GM12878 (cell line): ENCODE measurements at regions not wholly inside any gene's neighbourhood (a gene's known extent, or its start where the extent isn't known, plus 50 kb on each side); places are given as distances from the start of the nearest gene placed in this dataset.

Source experiments
- ATAC-seq: fragments of 200-7000 bp; cut with Tn5 transposase; 3 replicates; pipeline ENCODE4 v1.9.1; 2020; ENCODE audit warnings: mild to moderate bottlenecking, moderate library complexity
- BruUV-seq: library from RNA; stranded (reverse); fragments of 400-500 nt; replicated peaks from 2 replicates; lab custom pipeline; 2021; lab: Mats Ljungman, UMichigan
- CTCF ChIA-PET: fragments of 300-600 bp; sonication (Branson Sonifier 250); formaldehyde crosslinking; extraction: SDS; loops from one replicate; lab custom pipeline; 2021; ENCODE audit warnings: inconsistent platforms; lab: Yijun Ruan, JAX
- POLR2A ChIA-PET: fragments of 350-600 bp; formaldehyde crosslinking; extraction: SDS; loops from one replicate; lab custom pipeline; 2021; ENCODE audit warnings: inconsistent platforms; lab: Charles Lee
- RAD21 ChIA-PET: fragments of 300-600 bp; sonication (Branson Sonifier 250); formaldehyde crosslinking; loops from one replicate; lab custom pipeline; 2023; ENCODE audit warnings: antibody characterized with exemption; ENCODE audit not compliant: unreplicated experiment; lab: Charles Lee
- SMC1A ChIA-PET: fragments of 300-600 bp; sonication (Branson Sonifier 250); formaldehyde crosslinking; loops from one replicate; lab custom pipeline; 2023; ENCODE audit not compliant: unreplicated experiment, uncharacterized antibody; lab: Charles Lee
- DNase-seq: peaks from one replicate; pipeline ENCODE4 v3.0.0-alpha.2; 2011; ENCODE audit warnings: low read depth, low spot score
- FAIRE-seq: peaks from 3 replicates; lab custom pipeline; 2011; peaks lifted over from hg19 to GRCh38; lab: Jason Lieb, UNC
- H2AFZ ChIP-seq: 2 replicates; pipeline ENCODE4 v1.6.0; 2011; ENCODE audit warnings: low read depth, low read length, control low read depth; ENCODE audit not compliant: control insufficient read depth
- H3K27ac ChIP-seq: 2 replicates; pipeline ENCODE4 v1.5.1; 2011; ENCODE audit warnings: control low read depth; ENCODE audit not compliant: control insufficient read depth, insufficient read depth
- H3K27me3 ChIP-seq, 2 experiments: replicated peaks in 1 of 2; 2 replicates each; pipeline versions ENCODE4 v1.6.0 to v1.6.1; 2011; ENCODE audit warnings: low read length in 1 of 2; ENCODE audit not compliant: control insufficient read depth in 2 of 2, insufficient read depth in 2 of 2
- H3K36me3 ChIP-seq, 2 experiments: 2 replicates each; pipeline ENCODE4 v1.5.1; 2011; ENCODE audit warnings: low read length in 1 of 2; ENCODE audit not compliant: control insufficient read depth in 2 of 2, insufficient read depth in 2 of 2
- H3K4me1 ChIP-seq: 2 replicates; pipeline ENCODE4 v1.6.1; 2011; ENCODE audit warnings: mild to moderate bottlenecking, low read length, moderate library complexity, mixed read lengths; ENCODE audit not compliant: control insufficient read depth, insufficient read depth
- H3K4me2 ChIP-seq: 2 replicates; pipeline ENCODE4 v1.6.0; 2011; ENCODE audit warnings: control low read depth; ENCODE audit not compliant: control insufficient read depth, insufficient read depth
- H3K4me3 ChIP-seq: fragments of 200-600 bp; sonication (generic); 2 replicates; pipeline ENCODE4 v1.5.1; 2016
- H3K79me2 ChIP-seq: 2 replicates; pipeline ENCODE4 v1.6.0; 2011; ENCODE audit warnings: low read length; ENCODE audit not compliant: control insufficient read depth, insufficient read depth
- H3K9ac ChIP-seq: 2 replicates; pipeline ENCODE4 v1.8.0; 2011; ENCODE audit warnings: low read length, control low read depth, mixed read lengths; ENCODE audit not compliant: control insufficient read depth, insufficient read depth
- H3K9me3 ChIP-seq: replicated peaks from 3 replicates; pipeline ENCODE4 v1.5.1; 2011; ENCODE audit warnings: mild to moderate bottlenecking, low read length; ENCODE audit not compliant: control insufficient read depth, insufficient read depth
- H4K20me1 ChIP-seq: 2 replicates; pipeline ENCODE4 v1.6.0; 2011; ENCODE audit not compliant: control insufficient read depth, insufficient read depth
- CBFB ChIP-seq: IDR thresholded peaks from 2 replicates; pipeline ENCODE4 v1.6.1; 2016; ENCODE audit warnings: antibody characterized with exemption, low read depth
- CBX3 ChIP-seq: fragments of 200-600 bp; sonication (generic); IDR thresholded peaks from 2 replicates; pipeline ENCODE4 v1.6.1; 2016; ENCODE audit warnings: low read depth, borderline replicate concordance
- CHD4 ChIP-seq: fragments of 200-600 bp; sonication (generic); IDR thresholded peaks from 2 replicates; pipeline ENCODE4 v1.6.1; 2016; ENCODE audit warnings: mild to moderate bottlenecking
- ETV6 ChIP-seq, 2 experiments: fragments of 450-650 bp in 1 of 2; IDR thresholded peaks in 1 of 2; conservative IDR thresholded peaks in 1 of 2; 2 replicates each; pipeline ENCODE4 v1.6.1; 2014; ENCODE audit warnings: antibody characterized with exemption in 1 of 2, borderline replicate concordance in 1 of 2, low read depth in 1 of 2, mild to moderate bottlenecking in 1 of 2, moderate library complexity in 1 of 2
- EZH2 ChIP-seq: IDR thresholded peaks from 2 replicates; pipeline ENCODE4 v1.6.1; 2012; ENCODE audit warnings: low read depth, mild to moderate bottlenecking, control low read depth, inconsistent platforms, low read length, borderline replicate concordance; ENCODE audit not compliant: control insufficient read depth
- MXI1 ChIP-seq: fragments of 150-350 bp; IDR thresholded peaks from 2 replicates; pipeline ENCODE4 v1.6.1; 2011; ENCODE audit warnings: low read depth, mild to moderate bottlenecking, inconsistent platforms, low read length, improper control_type of control experiment
- NFXL1 ChIP-seq: fragments of 450-650 bp; IDR thresholded peaks from 2 replicates; pipeline ENCODE4 v1.6.1; 2017; ENCODE audit warnings: antibody characterized with exemption, mild to moderate bottlenecking, borderline replicate concordance
- NFYB ChIP-seq: IDR thresholded peaks from 2 replicates; pipeline ENCODE4 v1.6.1; 2011; ENCODE audit warnings: low read depth, mild to moderate bottlenecking, low read length, improper control_type of control experiment, moderate library complexity; ENCODE audit not compliant: insufficient read depth
- NRF1 ChIP-seq: conservative IDR thresholded peaks from 2 replicates; pipeline ENCODE4 v1.6.1; 2011; ENCODE audit warnings: mild to moderate bottlenecking, low read depth, low read length, improper control_type of control experiment
- RAD21 ChIP-seq: IDR thresholded peaks from 2 replicates; pipeline ENCODE4 v1.6.1; 2011; ENCODE audit warnings: mild to moderate bottlenecking, low read depth, low read length, moderate library complexity; ENCODE audit not compliant: insufficient read depth
- RUNX3 ChIP-seq: IDR thresholded peaks from 2 replicates; pipeline ENCODE4 v1.6.1; 2012; ENCODE audit warnings: low read length, inconsistent platforms
- SREBF1 ChIP-seq: IDR thresholded peaks from 2 replicates; pipeline ENCODE4 v1.6.1; 2012; ENCODE audit warnings: mild to moderate bottlenecking, low read length
- SRF ChIP-seq, 2 experiments: IDR thresholded peaks; 2 replicates each; pipeline ENCODE4 v1.6.1; 2011; ENCODE audit warnings: low read depth in 2 of 2, low read length in 2 of 2, mild to moderate bottlenecking in 1 of 2, moderate library complexity in 1 of 2
- STAT3 ChIP-seq: IDR thresholded peaks from 2 replicates; pipeline ENCODE4 v1.6.1; 2011; ENCODE audit warnings: low read depth, low read length, improper control_type of control experiment
- WGBS: methylation state at CpG from one replicate; pipeline ENCODE4 v1.1.6; 2016; ENCODE audit warnings: low lambda C conversion rate; ENCODE audit not compliant: insufficient replicate concordance, insufficient coverage; ENCODE audit errors: missing lambda C conversion rate; 5-methylcytosine and 5-hydroxymethylcytosine counted together
- in situ Hi-C: fragments of 300-500 bp; cut with MboI; formaldehyde crosslinking; loops from 9 replicates; pipeline ENCODE4 v1.14.3; 2018; ENCODE audit warnings: mixed read lengths
- intact Hi-C: fragments of 100-400 bp; cut with micrococcal nuclease; formaldehyde crosslinking; loops from one replicate; pipeline ENCODE4 v1.14.2; 2022; ENCODE audit not compliant: unreplicated experiment
- TF ChIP-seq, protein P1 (sequence below): fragments of 450-650 bp; IDR thresholded peaks from 2 replicates; pipeline ENCODE4 v1.6.1; 2017; ENCODE audit warnings: mild to moderate bottlenecking, moderate library complexity
- TF ChIP-seq, protein P2 (sequence below): IDR thresholded peaks from 2 replicates; pipeline ENCODE4 v1.6.1; 2011; ENCODE audit warnings: borderline replicate concordance, low read depth, mild to moderate bottlenecking, moderate library complexity, low read length; ENCODE audit not compliant: insufficient read depth, poor library complexity, severe bottlenecking
- TF ChIP-seq, protein P3 (sequence below), 3 experiments: IDR thresholded peaks in 2 of 3; conservative IDR thresholded peaks in 1 of 3; 2 replicates each; pipeline ENCODE4 v1.5.1; 2011; ENCODE audit warnings: low read depth in 3 of 3, low read length in 3 of 3, mild to moderate bottlenecking in 3 of 3, control low read depth in 2 of 3, moderate library complexity in 2 of 3, inconsistent platforms in 1 of 3, mixed read lengths in 1 of 3; ENCODE audit not compliant: control insufficient read depth in 2 of 3, insufficient read depth in 1 of 3; ENCODE audit errors: extremely low read depth in 1 of 3

DNA sequence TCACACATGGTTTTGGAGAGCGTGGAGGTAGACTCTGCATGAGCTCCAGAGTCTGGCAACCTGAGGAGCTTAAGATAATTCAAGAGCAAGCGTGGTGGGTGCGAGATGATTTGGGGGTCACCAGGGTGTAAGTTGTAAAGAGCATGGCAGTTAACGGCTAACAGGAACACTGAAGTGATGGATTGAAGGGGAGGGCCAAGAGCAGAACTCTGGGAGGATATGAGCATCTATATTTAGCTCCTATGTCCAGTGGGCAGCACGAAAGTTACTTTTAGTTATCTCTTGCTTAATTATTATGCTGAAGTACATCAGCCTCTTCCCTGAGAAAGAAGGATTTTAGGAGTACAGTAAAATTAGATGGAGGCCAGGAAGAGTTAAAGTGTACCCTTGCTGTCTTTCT lies 231.9 kb upstream of the HAND2 start (continued):
- TF ChIP-seq, protein P1, sequence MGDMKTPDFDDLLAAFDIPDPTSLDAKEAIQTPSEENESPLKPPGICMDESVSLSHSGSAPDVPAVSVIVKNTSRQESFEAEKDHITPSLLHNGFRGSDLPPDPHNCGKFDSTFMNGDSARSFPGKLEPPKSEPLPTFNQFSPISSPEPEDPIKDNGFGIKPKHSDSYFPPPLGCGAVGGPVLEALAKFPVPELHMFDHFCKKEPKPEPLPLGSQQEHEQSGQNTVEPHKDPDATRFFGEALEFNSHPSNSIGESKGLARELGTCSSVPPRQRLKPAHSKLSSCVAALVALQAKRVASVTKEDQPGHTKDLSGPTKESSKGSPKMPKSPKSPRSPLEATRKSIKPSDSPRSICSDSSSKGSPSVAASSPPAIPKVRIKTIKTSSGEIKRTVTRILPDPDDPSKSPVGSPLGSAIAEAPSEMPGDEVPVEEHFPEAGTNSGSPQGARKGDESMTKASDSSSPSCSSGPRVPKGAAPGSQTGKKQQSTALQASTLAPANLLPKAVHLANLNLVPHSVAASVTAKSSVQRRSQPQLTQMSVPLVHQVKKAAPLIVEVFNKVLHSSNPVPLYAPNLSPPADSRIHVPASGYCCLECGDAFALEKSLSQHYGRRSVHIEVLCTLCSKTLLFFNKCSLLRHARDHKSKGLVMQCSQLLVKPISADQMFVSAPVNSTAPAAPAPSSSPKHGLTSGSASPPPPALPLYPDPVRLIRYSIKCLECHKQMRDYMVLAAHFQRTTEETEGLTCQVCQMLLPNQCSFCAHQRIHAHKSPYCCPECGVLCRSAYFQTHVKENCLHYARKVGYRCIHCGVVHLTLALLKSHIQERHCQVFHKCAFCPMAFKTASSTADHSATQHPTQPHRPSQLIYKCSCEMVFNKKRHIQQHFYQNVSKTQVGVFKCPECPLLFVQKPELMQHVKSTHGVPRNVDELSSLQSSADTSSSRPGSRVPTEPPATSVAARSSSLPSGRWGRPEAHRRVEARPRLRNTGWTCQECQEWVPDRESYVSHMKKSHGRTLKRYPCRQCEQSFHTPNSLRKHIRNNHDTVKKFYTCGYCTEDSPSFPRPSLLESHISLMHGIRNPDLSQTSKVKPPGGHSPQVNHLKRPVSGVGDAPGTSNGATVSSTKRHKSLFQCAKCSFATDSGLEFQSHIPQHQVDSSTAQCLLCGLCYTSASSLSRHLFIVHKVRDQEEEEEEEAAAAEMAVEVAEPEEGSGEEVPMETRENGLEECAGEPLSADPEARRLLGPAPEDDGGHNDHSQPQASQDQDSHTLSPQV = no peak
- TF ChIP-seq RUNX3 = no peak
- no peak for TF ChIP-seq RAD21
- no peak for TF ChIP-seq CBX3

DNA sequence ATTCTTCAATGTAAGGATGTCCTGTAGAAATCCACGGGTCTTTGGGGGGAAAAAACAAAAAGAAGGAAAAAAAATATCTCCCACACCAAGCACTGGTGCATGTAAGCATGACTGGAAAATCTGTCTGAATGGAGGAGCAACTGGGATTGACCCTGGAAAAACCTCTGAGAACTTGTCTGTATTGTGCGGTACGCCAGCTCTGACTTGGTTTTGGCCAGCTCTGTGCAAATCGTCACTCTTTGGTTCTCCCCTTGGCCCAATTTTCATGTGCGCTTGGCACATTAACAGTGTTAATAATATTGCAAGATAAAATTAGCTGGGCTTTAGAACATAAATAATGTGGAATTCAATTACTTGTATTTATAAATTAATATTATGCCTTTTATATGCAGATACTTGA lies 231.2 kb upstream of the HAND2 start:
- Histone ChIP-seq H3K9ac (no peak overlapping the region), H3K79me2 (no peaks in the 10 kb centered on the region), H3K27ac (no peak overlapping the region), H4K20me1 (no peaks in the 10 kb centered on the region), H3K36me3 (no peaks in the 10 kb centered on the region), H3K27me3 (no peaks in the 10 kb centered on the region), H3K9me3 (no peaks in the 10 kb centered on the region), H3K4me3 (no peak overlapping the region), H2AFZ (no peak overlapping the region), H3K4me1 (no peaks in the 10 kb centered on the region), H3K4me2 (no peak overlapping the region)
- SMC1A ChIA-PET = no interaction called here
- RAD21 ChIA-PET = no interaction called here
- in situ Hi-C loops = no loop called here
- FAIRE-seq (no peak), ATAC-seq (no peak), DNase-seq (no peak)
- POLR2A ChIA-PET = no interaction called here
- CTCF ChIA-PET = interaction anchor here (1.5 kb wide), 1 partner anchor 9 kb away, joined by 7 read pairs; no protein-coding TSS in a partner anchor
- 74% methylated on average over 5 of the region's 5 CpGs for WGBS
- intact Hi-C loops = no loop called here
- no TSS peak for BruUV-seq
- TF ChIP-seq NRF1 (no peak), MXI1 (no peak), STAT3 (no peak), ETV6 (conservative IDR thresholded peaks at IDR 0.05 in 1 of 2, IDR thresholded peaks at IDR 0.05 in 1 of 2; ENCODE audit: borderline replicate concordance in 1 of 2, low read depth in 1 of 2) (no peak), SREBF1 (no peak), NFYB (no peak), CHD4 (no peak), EZH2 (no peak), CBFB (no peak), SRF (IDR thresholded peaks at IDR 0.05; ENCODE audit: low read depth in 2 of 2, low read length in 2 of 2) (no peak), NFXL1 (no peak)
- TF ChIP-seq, protein P2, sequence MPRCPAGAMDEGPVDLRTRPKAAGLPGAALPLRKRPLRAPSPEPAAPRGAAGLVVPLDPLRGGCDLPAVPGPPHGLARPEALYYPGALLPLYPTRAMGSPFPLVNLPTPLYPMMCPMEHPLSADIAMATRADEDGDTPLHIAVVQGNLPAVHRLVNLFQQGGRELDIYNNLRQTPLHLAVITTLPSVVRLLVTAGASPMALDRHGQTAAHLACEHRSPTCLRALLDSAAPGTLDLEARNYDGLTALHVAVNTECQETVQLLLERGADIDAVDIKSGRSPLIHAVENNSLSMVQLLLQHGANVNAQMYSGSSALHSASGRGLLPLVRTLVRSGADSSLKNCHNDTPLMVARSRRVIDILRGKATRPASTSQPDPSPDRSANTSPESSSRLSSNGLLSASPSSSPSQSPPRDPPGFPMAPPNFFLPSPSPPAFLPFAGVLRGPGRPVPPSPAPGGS = no peak
- TF ChIP-seq, protein P3, sequence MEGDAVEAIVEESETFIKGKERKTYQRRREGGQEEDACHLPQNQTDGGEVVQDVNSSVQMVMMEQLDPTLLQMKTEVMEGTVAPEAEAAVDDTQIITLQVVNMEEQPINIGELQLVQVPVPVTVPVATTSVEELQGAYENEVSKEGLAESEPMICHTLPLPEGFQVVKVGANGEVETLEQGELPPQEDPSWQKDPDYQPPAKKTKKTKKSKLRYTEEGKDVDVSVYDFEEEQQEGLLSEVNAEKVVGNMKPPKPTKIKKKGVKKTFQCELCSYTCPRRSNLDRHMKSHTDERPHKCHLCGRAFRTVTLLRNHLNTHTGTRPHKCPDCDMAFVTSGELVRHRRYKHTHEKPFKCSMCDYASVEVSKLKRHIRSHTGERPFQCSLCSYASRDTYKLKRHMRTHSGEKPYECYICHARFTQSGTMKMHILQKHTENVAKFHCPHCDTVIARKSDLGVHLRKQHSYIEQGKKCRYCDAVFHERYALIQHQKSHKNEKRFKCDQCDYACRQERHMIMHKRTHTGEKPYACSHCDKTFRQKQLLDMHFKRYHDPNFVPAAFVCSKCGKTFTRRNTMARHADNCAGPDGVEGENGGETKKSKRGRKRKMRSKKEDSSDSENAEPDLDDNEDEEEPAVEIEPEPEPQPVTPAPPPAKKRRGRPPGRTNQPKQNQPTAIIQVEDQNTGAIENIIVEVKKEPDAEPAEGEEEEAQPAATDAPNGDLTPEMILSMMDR (IDR thresholded peaks at IDR 0.05 in 2 of 3, conservative IDR thresholded peaks at IDR 0.05 in 1 of 3; ENCODE audit: control insufficient read depth in 2 of 3, extremely low read depth in 1 of 3, insufficient read depth in 1 of 3, low read depth in 3 of 3, low read length in 3 of 3) = no peak
